Peyer's patch (tissue), 4 donors: ENCODE measurements at regions not wholly inside any gene's neighbourhood (a gene's known extent, or its start where the extent isn't known, plus 50 kb on each side); places are given as distances from the start of the nearest gene placed in this dataset.

Source experiments
- CTCF ChIP-seq, 6 experiments: fragments of 450-650 bp in 4 of 6; fragments of 200-600 bp in 2 of 6; sonication (generic) in 1 of 6; IDR thresholded peaks; one replicate each; pipeline ENCODE4 v1.5.1; 2017 to 2019; ENCODE audit warnings: antibody characterized with exemption in 6 of 6, mild to moderate bottlenecking in 3 of 6, moderate library complexity in 1 of 6
- POLR2A ChIP-seq, 2 donors: fragments of 450-650 bp; IDR thresholded peaks; one replicate each; pipeline ENCODE4 v1.5.1; 2017; ENCODE audit warnings: antibody characterized with exemption in 2 of 2, mild to moderate bottlenecking in 2 of 2, moderate library complexity in 2 of 2

GRCh38 chr1:244176201-244176600, 125.1 kb downstream of the ZBTB18 start:
- TF ChIP-seq CTCF (IDR thresholded peaks at IDR 0.05), result no peak
- TF ChIP-seq POLR2A (IDR thresholded peaks at IDR 0.05), result no peak
